ENCODE measurements at regions not wholly inside any gene's neighbourhood (a gene's known extent, or its start where the extent isn't known, plus 50 kb on each side); places are given as distances from the start of the nearest gene placed in this dataset.

- Histone ChIP-seq H3K4me3 (ENCODE audit: low read length, poor library complexity, severe bottlenecking) (no peak overlapping the region), H3K36me3 (ENCODE audit: insufficient read depth, low read length) (no peaks in the 10 kb centered on the region), H3K9me3 (ENCODE audit: insufficient read depth, low read depth, low read length) (no peaks in the 10 kb centered on the region), H3K79me2 (ENCODE audit: insufficient read depth, low read length) (no peaks in the 10 kb centered on the region), H2AFZ (ENCODE audit: low read length) (no peak overlapping the region), H3K4me1 (ENCODE audit: insufficient read depth, low read length, poor library complexity, severe bottlenecking) (no peaks in the 10 kb centered on the region), H3K4me2 (ENCODE audit: low read depth, low read length, poor library complexity, severe bottlenecking) (no peak overlapping the region), H4K20me1 (ENCODE audit: insufficient read depth, low read length, poor library complexity, severe bottlenecking) (no peaks in the 10 kb centered on the region), H3K27me3 (ENCODE audit: insufficient read depth, low read length, poor library complexity, severe bottlenecking) (no peaks in the 10 kb centered on the region), H3K9me2 (replicated peaks; ENCODE audit: low read depth, low read length) (no peaks in the 10 kb centered on the region), H3F3A (ENCODE audit: low read depth) (no peaks in the 10 kb centered on the region), H3K9ac (ENCODE audit: low read depth, low read length, poor library complexity, severe bottlenecking) (no peak overlapping the region)
- TF ChIP-seq EZH2phosphoT487 (IDR thresholded peaks at IDR 0.05; ENCODE audit: borderline replicate concordance) (no peak), CTCF (conservative IDR thresholded peaks at IDR 0.05; ENCODE audit: low read length) (no peak)
Observed at GRCh38 chr1:223012938-223013337, 130.1 kb downstream of the TLR5 start.

- H3K4me2 ChIP-seq (ENCODE audit: low read depth, low read length, poor library complexity, severe bottlenecking), result no peak overlapping the region
- no peaks in the 10 kb centered on the region for H4K20me1 ChIP-seq (ENCODE audit: insufficient read depth, low read length, poor library complexity, severe bottlenecking)
- no peaks in the 10 kb centered on the region for H3K36me3 ChIP-seq (ENCODE audit: insufficient read depth, low read length)
- H3K79me2 ChIP-seq (ENCODE audit: insufficient read depth, low read length), result no peaks in the 10 kb centered on the region
- H3K9me3 ChIP-seq (ENCODE audit: insufficient read depth, low read depth, low read length), result no peaks in the 10 kb centered on the region
- no peak overlapping the region for H2AFZ ChIP-seq (ENCODE audit: low read length)
- no peaks in the 10 kb centered on the region for H3K27me3 ChIP-seq (ENCODE audit: insufficient read depth, low read length, poor library complexity, severe bottlenecking)
- H3K4me3 ChIP-seq (ENCODE audit: low read length, poor library complexity, severe bottlenecking), result no peak overlapping the region
- H3K9me2 ChIP-seq (replicated peaks; ENCODE audit: low read depth, low read length), result no peaks in the 10 kb centered on the region
- no peak for TF ChIP-seq EZH2phosphoT487 (IDR thresholded peaks at IDR 0.05; ENCODE audit: borderline replicate concordance)
- TF ChIP-seq CTCF (conservative IDR thresholded peaks at IDR 0.05; ENCODE audit: low read length), result no peak
- no peak overlapping the region for H3K9ac ChIP-seq (ENCODE audit: low read depth, low read length, poor library complexity, severe bottlenecking)
- no peaks in the 10 kb centered on the region for H3K4me1 ChIP-seq (ENCODE audit: insufficient read depth, low read length, poor library complexity, severe bottlenecking)
- H3F3A ChIP-seq (ENCODE audit: low read depth), result no peaks in the 10 kb centered on the region
Observed at GRCh38 chr1:223014142-223014873, 128.7 kb downstream of the TLR5 start.

GRCh38 chr1:223016381-223016780, 126.7 kb downstream of the TLR5 start:
- H4K20me1 ChIP-seq (ENCODE audit: insufficient read depth, low read length, poor library complexity, severe bottlenecking), result no peaks in the 10 kb centered on the region
- H3K27me3 ChIP-seq (ENCODE audit: insufficient read depth, low read length, poor library complexity, severe bottlenecking), result no peaks in the 10 kb centered on the region
- no peaks in the 10 kb centered on the region for H3F3A ChIP-seq (ENCODE audit: low read depth)
- no peaks in the 10 kb centered on the region for H3K4me1 ChIP-seq (ENCODE audit: insufficient read depth, low read length, poor library complexity, severe bottlenecking)
- H3K36me3 ChIP-seq (ENCODE audit: insufficient read depth, low read length), result no peaks in the 10 kb centered on the region
- H3K79me2 ChIP-seq (ENCODE audit: insufficient read depth, low read length), result no peaks in the 10 kb centered on the region
- no peaks in the 10 kb centered on the region for H3K9me3 ChIP-seq (ENCODE audit: insufficient read depth, low read depth, low read length)
- no peak overlapping the region for H3K4me3 ChIP-seq (ENCODE audit: low read length, poor library complexity, severe bottlenecking)
- no peaks in the 10 kb centered on the region for H3K9me2 ChIP-seq (replicated peaks; ENCODE audit: low read depth, low read length)
- no peak overlapping the region for H2AFZ ChIP-seq (ENCODE audit: low read length)
- no peak overlapping the region for H3K4me2 ChIP-seq (ENCODE audit: low read depth, low read length, poor library complexity, severe bottlenecking)
- TF ChIP-seq CTCF (conservative IDR thresholded peaks at IDR 0.05; ENCODE audit: low read length) (no peak), EZH2phosphoT487 (IDR thresholded peaks at IDR 0.05; ENCODE audit: borderline replicate concordance) (no peak)
- no peak overlapping the region for H3K9ac ChIP-seq (ENCODE audit: low read depth, low read length, poor library complexity, severe bottlenecking)

Data from Loucy (cell line).